ENCODE measurements at regions not wholly inside any gene's neighbourhood (a gene's known extent, or its start where the extent isn't known, plus 50 kb on each side); places are given as distances from the start of the nearest gene placed in this dataset.

GRCh38 chr21:24131056-24131455 is 1476.2 kb downstream of the MRPL39 start:
- DNase-seq (ENCODE audit: low read depth, low spot score): no peak

- DNase-seq (ENCODE audit: low read depth, low spot score): no peak
These were observed 1479.6 kb downstream of the MRPL39 start for GRCh38 chr21:24127651-24128050.

DNA sequence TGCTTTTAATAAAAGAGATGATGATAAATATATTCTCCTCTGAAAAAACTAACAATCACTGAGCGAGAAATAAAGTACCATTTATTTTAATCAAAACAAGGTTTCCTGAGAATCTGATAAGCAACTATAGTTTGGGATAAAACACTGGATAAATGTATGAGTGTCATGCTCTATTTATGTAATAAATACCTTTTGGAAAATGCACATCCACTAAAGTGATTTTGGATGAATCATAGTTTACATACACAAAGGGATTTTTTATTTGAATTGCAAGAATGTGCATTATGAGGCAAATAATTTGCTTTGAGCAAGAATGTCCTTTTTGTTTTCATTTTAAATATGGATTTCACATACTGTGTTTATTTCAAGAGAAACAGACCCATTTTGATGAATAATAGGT is 1483.5 kb downstream of the MRPL39 start:
- no peak for DNase-seq (ENCODE audit: low read depth, low spot score)

GRCh38 chr21:24118738-24119459 is 1488.4 kb downstream of the MRPL39 start:
- peak; percentile 33 for DNase-seq (ENCODE audit: low read depth, low spot score)

DNA sequence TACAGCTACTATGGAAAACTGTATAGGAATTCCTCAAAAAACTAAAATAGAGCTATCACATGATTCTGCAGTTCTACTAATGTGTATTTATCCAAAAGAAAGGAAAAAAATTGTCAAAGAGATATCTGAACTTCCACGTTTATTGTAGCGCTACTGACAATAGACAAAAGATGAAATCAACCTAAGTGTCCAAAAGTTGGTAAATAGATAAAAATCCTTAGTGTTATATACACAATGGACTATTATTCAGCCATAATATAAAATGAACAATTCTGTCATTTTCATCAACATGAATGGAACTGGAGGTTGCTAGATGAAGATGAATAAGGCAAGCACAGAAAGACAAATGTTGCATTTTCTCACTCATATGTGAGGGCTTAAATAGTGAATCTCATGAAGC is 1492.1 kb downstream of the MRPL39 start:
- DNase-seq (ENCODE audit: low read depth, low spot score): no peak

DNA sequence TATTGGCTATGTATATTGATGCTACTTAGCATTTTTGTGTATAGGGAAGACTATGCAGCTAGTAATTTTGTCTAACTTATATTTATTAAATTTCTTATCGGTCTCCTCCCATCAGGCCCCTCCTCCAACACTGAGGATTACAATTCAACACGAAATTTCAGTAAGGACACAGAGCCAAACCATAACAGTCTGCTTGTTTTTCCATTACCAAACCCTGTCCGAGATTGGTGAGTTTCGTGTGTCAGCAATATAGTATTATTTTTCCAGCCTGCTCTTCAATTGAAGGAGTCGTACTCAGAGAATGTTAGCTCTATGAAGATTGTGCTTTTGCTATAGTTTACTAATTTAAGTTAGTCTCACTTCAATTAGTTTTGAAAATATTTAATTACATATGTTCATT is 1495.3 kb downstream of the MRPL39 start:
- peak; percentile 10 for DNase-seq (ENCODE audit: low read depth, low spot score)

GRCh38 chr21:24110846-24111245 is 1496.4 kb downstream of the MRPL39 start:
- DNase-seq (ENCODE audit: low read depth, low spot score): peak; percentile 20

GRCh38 chr21:24097181-24097580 is 1510.1 kb downstream of the MRPL39 start:
- no peak for DNase-seq (ENCODE audit: low read depth, low spot score)

DNA sequence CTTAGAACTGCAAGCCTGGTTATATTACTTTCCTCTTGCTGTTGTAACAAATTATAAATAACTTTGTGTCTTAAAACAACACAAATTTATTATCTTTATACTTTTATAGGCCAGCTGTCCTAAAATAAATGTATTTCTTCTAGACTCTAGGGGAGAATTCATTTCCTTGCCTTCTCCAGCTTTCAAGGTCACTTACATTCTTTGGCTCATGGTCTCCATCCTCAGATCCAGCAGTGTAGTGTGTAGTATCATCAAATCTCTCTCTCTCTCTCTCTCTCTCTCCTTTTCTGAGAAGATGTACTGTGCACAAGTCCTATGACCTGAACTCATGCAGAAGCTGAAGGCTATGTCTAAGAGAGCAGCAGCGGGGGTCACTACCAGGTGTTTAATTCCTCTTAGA is 1510.6 kb downstream of the MRPL39 start:
- DNase-seq (ENCODE audit: low read depth, low spot score): no peak

DNA sequence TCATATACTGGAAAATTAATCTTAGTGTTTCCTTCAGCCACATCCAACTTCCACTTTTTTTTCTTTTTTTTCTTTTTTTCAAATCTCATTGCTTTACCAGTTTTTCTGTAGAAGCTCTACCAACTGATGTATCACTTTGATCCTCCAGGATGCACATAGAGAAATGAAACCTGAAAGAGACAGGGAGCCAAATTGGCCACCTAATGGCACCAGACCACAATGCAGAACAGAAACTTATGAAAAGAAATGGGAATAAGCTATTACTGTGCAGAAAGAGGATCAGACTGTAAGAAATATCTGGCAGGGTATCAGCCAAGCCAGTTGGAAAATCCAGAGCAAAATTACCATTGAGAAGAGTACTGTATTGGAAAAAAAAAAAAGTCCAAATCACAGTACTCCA is 1514.2 kb downstream of the MRPL39 start:
- no peak for DNase-seq (ENCODE audit: low read depth, low spot score)

- peak; percentile 9 for DNase-seq (ENCODE audit: low read depth, low spot score)
These were observed 1531.1 kb downstream of the MRPL39 start for GRCh38 chr21:24076179-24076578.

- no peak for DNase-seq (ENCODE audit: low read depth, low spot score)
These were observed 1551.6 kb downstream of the MRPL39 start for GRCh38 chr21:24055696-24056095.

- no peak for DNase-seq (ENCODE audit: low read depth, low spot score)
These were observed 1557.0 kb downstream of the MRPL39 start for GRCh38 chr21:24050231-24050630.

DNA sequence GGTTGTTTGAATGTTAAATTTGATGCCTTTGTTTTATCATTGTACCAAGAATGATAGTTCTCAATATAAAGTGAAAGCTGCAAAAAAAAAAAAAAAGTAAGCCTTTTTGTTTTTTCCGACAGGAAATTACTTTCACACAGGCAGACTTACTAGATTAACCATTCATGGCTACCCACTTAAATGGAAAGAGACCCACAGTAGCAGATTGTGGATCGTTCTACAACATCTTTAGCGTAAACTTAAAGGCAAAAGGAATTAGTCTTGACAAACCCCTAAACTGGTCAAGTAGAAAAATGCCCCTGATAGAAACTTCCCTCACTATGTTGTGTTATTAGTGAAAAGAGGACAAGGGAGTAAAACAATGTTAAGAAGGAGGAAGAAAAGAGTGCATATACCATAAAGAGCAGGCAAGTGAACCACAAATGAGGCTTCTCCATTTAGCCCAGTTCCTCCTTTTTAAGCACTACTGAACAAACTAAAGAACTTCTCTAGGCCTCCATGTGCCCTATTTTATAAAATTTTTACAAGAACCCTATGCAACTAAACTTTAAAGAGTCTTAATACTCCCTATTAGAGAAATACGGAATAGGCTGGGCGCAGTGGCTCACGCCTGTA is 1560.3 kb downstream of the MRPL39 start:
- no peak for DNase-seq (ENCODE audit: low read depth, low spot score)

DNA sequence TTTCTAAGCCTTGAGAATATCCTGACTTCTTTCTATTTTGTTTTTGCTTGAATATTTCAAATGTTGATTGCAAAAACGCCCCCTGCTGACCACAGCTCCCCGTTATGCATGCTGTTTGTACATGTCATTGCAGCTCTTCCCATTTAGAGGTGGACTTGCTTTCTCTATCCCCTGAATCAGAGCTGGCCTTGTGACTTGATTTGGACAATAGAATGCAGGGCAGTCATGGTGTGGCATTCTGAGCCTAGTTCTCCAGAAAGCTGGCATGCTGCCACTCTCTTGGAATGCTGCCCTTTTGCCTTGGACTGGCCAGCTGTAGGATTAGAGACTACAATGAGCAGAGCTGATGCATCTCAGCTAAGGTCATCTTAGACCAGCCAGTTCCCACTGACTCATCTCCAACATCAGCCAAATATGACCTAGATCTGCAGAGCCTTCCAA is 1561.5 kb downstream of the MRPL39 start:
- peak; percentile 90 for DNase-seq (ENCODE audit: low read depth, low spot score)

DNA sequence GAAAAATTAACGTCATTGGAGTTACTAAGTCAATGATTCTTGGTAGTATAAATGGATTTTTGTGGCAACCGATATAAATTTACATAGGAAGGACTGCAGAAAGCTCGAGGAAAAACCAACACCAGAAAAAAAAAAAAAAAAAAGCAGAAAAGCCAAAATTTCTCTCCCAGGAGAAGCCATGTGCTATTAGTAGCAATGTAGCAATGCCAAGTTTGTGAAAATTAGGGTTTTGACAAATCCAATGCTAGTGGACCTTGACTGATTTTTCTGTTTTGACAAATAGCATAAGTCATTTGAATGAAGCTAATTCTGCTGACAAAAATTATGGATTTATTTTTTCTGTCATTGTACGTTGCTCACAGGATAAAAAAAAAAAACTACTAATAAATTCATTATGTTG is 1561.9 kb downstream of the MRPL39 start:
- no peak for DNase-seq (ENCODE audit: low read depth, low spot score)

DNA sequence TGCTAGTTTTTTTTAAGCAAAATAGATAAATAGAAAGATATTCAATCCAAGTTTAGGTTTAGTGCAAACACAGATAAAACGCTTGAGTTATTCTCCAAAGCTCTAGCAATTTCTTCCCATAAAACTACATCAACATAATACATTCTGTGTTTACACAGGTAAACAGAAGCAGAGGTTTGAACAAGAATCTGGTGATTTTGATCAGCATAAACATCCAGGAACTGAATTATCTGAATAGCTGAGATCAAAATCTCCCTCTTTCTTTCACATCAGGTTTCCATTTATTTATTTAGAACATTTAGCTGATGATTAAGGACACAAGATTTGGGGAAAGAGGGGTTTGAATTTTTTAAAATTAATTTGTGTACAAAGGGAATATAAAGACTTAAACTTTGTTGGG is 1564.6 kb downstream of the MRPL39 start:
- no peak for DNase-seq (ENCODE audit: low read depth, low spot score)

DNA sequence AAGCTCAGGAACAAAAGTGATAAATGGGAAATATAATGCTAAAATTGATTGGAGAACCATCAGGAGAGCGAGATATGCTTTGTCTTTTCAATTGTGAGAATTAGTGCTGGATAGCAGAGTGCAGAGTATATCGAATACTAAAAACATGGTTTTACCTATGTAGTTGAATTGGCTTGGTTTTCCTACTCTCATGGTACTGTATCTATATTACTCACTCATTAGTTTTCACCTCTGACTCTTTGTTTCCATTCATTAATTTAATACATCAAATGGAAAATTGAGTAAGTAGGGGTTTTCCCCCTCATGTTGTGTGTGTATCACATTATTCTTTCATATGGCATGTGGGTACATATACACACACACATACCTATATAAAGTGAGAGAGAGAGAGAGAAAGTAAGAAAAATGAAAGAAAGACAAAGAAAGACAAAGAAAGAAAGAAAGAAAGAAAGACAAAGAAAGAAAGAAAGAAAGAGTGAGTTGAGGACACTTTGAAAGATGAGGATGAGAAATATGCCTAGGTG is 1574.5 kb downstream of the MRPL39 start:
- no peak for DNase-seq (ENCODE audit: low read depth, low spot score)

DNA sequence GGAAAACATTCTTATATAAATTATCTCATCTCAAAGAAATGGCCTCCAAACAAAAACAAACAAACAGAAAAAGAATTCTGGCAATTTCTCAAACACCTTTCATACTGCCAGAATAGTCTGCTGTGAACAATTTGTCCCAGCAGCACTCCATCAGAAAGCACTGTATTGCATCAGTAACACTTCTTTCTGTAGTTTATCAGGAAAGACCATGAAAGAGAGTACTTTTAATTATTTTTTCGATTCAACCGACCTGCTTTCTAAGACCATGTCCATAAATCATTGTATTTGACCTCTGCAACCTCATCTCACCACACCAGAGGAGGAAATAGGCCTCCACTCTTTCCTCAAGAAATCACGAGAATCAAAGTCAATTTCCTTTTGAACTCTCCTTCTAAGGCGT is 1579.9 kb downstream of the MRPL39 start:
- DNase-seq (ENCODE audit: low read depth, low spot score): no peak

DNA sequence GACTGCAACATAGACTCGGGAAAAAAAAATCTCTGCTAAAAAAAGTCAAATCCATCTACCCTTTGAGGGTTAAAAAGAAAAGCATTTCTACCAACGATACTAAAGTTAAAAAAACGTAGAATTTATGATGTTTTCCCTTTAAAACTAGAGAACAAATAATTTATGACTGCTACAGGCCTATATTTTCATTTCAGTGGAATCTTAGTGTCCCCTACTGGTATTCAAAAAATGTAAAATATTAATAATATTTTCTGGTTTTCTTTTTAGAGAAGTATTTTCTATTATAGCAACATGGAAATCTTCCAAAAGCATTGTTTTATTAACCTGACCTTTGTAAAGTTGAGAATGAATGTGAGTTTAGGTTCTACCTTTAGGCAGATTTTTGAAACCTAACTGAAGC is 1582.2 kb downstream of the MRPL39 start:
- no peak for DNase-seq (ENCODE audit: low read depth, low spot score)

GRCh38 chr21:24023936-24024335 is 1583.3 kb downstream of the MRPL39 start:
- no peak for DNase-seq (ENCODE audit: low read depth, low spot score)

GRCh38 chr21:24023402-24023801 is 1583.9 kb downstream of the MRPL39 start:
- DNase-seq (ENCODE audit: low read depth, low spot score): peak; percentile 5

- DNase-seq (ENCODE audit: low read depth, low spot score): no peak
These were observed 1592.9 kb downstream of the MRPL39 start for GRCh38 chr21:24014381-24014780.
